ENCODE measurements at regions not wholly inside any gene's neighbourhood (a gene's known extent, or its start where the extent isn't known, plus 50 kb on each side); places are given as distances from the start of the nearest gene placed in this dataset.

GRCh38 chr16:22664132-22664531, 149.8 kb upstream of the HS3ST2 start:
- H3K27ac ChIP-seq (ENCODE audit: insufficient read depth, low read length) = no peak overlapping the region
- no peak overlapping the region for H2AFZ ChIP-seq (replicated peaks; ENCODE audit: low read length, poor library complexity)
- no peak overlapping the region for H2BK5ac ChIP-seq (ENCODE audit: low read depth, low read length, poor library complexity, severe bottlenecking)
- ATAC-seq (ENCODE audit: low read depth) (no peak), DNase-seq (no peak)
- no peak overlapping the region for H3K18ac ChIP-seq (ENCODE audit: low read depth, low read length)
- no peak overlapping the region for H4K8ac ChIP-seq (ENCODE audit: low read depth in 2 of 2, low read length in 2 of 2)
- peaks cover 31% of the 10 kb centered on the region for H3K27me3 ChIP-seq (ENCODE audit: control insufficient read depth, insufficient read depth, low read length)
- H3K56ac ChIP-seq (ENCODE audit: extremely low read depth, insufficient read depth, low read length) = no peak overlapping the region
- H2BK15ac ChIP-seq (ENCODE audit: low read depth, low read length) = no peak overlapping the region
- H2BK20ac ChIP-seq (ENCODE audit: low read depth, low read length) = no peak overlapping the region
- 49% methylated on average over 3 of the region's 4 CpGs; no CpG with 5 or more reads in 1 of the 2 experiments for WGBS, 2 experiments (ENCODE audit: extremely low coverage in 2 of 2, insufficient read length in 1 of 2)
- POLR2A ChIA-PET (ENCODE audit: unreplicated experiment) = no interaction called here
- H3K14ac ChIP-seq (replicated peaks; ENCODE audit: low read depth, low read length) = no peak overlapping the region
- no peak overlapping the region for H3K23ac ChIP-seq (ENCODE audit: low read depth, low read length)
- no peak overlapping the region for H3K4me3 ChIP-seq (ENCODE audit: insufficient read depth, low read depth, low read length)
- no TSS peak for BruUV-seq (replicated peaks)
- H3K9ac ChIP-seq (ENCODE audit: low read depth, low read length) = no peak overlapping the region
- H3K4me2 ChIP-seq (ENCODE audit: low read depth, low read length) = no peak overlapping the region
- H2BK120ac ChIP-seq (ENCODE audit: low read depth, low read length) = no peak overlapping the region
- intact Hi-C loops (cut with micrococcal nuclease) (no loop called here), in situ Hi-C loops (cut with MboI; ENCODE audit: low sequenced_read_pairs) (no loop called here), dilution Hi-C loops (cut with HindIII; ENCODE audit: low sequenced_read_pairs, unreplicated experiment) (no loop called here)
- no peak overlapping the region for H4K91ac ChIP-seq (ENCODE audit: insufficient read depth, low read depth, low read length)
- no peaks in the 10 kb centered on the region for H3K4me1 ChIP-seq (ENCODE audit: control insufficient read depth, insufficient read depth, low read length)
- CTCF ChIA-PET = no interaction called here
- H2AK5ac ChIP-seq (ENCODE audit: low read depth, low read length) = no peak overlapping the region
- peaks cover 4% of the 10 kb centered on the region; the same call in 1 of the 2 replicates for H3K9me3 ChIP-seq (ENCODE audit: control insufficient read depth, insufficient read depth, low read length)
- no peaks in the 10 kb centered on the region for H3K9me1 ChIP-seq (ENCODE audit: insufficient read depth, low read length)
- H4K20me1 ChIP-seq (ENCODE audit: insufficient read depth, low read length) = no peaks in the 10 kb centered on the region
- no peak overlapping the region for H4K5ac ChIP-seq (ENCODE audit: low read depth, low read length)
- no peaks in the 10 kb centered on the region for H3K36me3 ChIP-seq (ENCODE audit: control insufficient read depth, insufficient read depth, low read length)
- no peak overlapping the region for H3K4ac ChIP-seq (ENCODE audit: low read depth, low read length)
- TF ChIP-seq ELK1 (IDR thresholded peaks at IDR 0.05; ENCODE audit: borderline replicate concordance, low read depth, low read length) = no peak
- no peak for TF ChIP-seq MXI1 (IDR thresholded peaks at IDR 0.05; ENCODE audit: borderline replicate concordance, low read depth, low read length)
- TF ChIP-seq MAFK (IDR thresholded peaks at IDR 0.05; ENCODE audit: low read depth, low read length) = no peak
- no peak for TF ChIP-seq CTCF (conservative IDR thresholded peaks at IDR 0.05; ENCODE audit: low read depth, low read length)
- TF ChIP-seq FOS (IDR thresholded peaks at IDR 0.05; ENCODE audit: low read depth, low read length) = no peak
- TF ChIP-seq NFE2L2 (IDR thresholded peaks at IDR 0.05; ENCODE audit: low read depth, low read length) = no peak
- TF ChIP-seq RCOR1 (IDR thresholded peaks at IDR 0.05; ENCODE audit: insufficient replicate concordance, low read length) = no peak
- TF ChIP-seq USF2 (IDR thresholded peaks at IDR 0.05; ENCODE audit: low read depth, low read length) = no peak
- no peak for TF ChIP-seq CHD1 (IDR thresholded peaks at IDR 0.05; ENCODE audit: low read depth, low read length)
- TF ChIP-seq BHLHE40 (IDR thresholded peaks at IDR 0.05; ENCODE audit: low read depth, low read length) = no peak
- TF ChIP-seq MAZ (IDR thresholded peaks at IDR 0.05; ENCODE audit: borderline replicate concordance, low read depth, low read length) = no peak
- no peak for TF ChIP-seq POLR2A (IDR thresholded peaks at IDR 0.05; ENCODE audit: low read depth, low read length)
- TF ChIP-seq RAD21 (IDR thresholded peaks at IDR 0.05; ENCODE audit: low read length) = no peak
- TF ChIP-seq CEBPB (IDR thresholded peaks at IDR 0.05; ENCODE audit: low read depth, low read length) = no peak
- TF ChIP-seq SMC3 (IDR thresholded peaks at IDR 0.05; ENCODE audit: low read depth, low read length) = no peak
- no peak for TF ChIP-seq RFX5 (IDR thresholded peaks at IDR 0.05; ENCODE audit: low read depth, low read length)
- no peak overlapping the region for H2AK9ac ChIP-seq (replicated peaks; ENCODE audit: low read depth, low read length, poor library complexity)
- H3K79me1 ChIP-seq (ENCODE audit: low read depth in 1 of 2, low read length in 2 of 2) = no peaks in the 10 kb centered on the region
